OCI-LY1 (cell line): ENCODE measurements at regions not wholly inside any gene's neighbourhood (a gene's known extent, or its start where the extent isn't known, plus 50 kb on each side); places are given as distances from the start of the nearest gene placed in this dataset.

Experiments
- H2AFZ ChIP-seq: fragments of 200-600 bp; sonication (generic), shearing (Covaris generic); 2 replicates; pipeline ENCODE4 v1.6.0; 2014; ENCODE audit warnings: antibody characterized with exemption, mild to moderate bottlenecking, low read length
- H3F3A ChIP-seq: fragments of 200-600 bp; sonication (generic), shearing (Covaris generic); 2 replicates; pipeline ENCODE4 v1.6.0; 2014; ENCODE audit warnings: mild to moderate bottlenecking, antibody characterized with exemption, low read length, moderate library complexity; ENCODE audit not compliant: insufficient read depth
- H3K27ac ChIP-seq: fragments of 200-600 bp; sonication (generic); 2 replicates; pipeline ENCODE4 v1.5.1; 2014; ENCODE audit warnings: low read length, mixed run types, mild to moderate bottlenecking, low read depth; ENCODE audit not compliant: poor library complexity, severe bottlenecking
- H3K27me3 ChIP-seq: fragments of 200-600 bp; sonication (generic); 2 replicates; pipeline ENCODE4 v1.6.0; 2014; ENCODE audit warnings: antibody characterized with exemption, mild to moderate bottlenecking, low read length, moderate library complexity; ENCODE audit not compliant: insufficient read depth
- H3K36me3 ChIP-seq: fragments of 200-600 bp; sonication (generic); 2 replicates; pipeline ENCODE4 v1.6.1; 2014; ENCODE audit warnings: mild to moderate bottlenecking, antibody characterized with exemption, low read length, moderate library complexity, mixed read lengths; ENCODE audit not compliant: insufficient read depth
- H3K4me1 ChIP-seq: fragments of 200-600 bp; sonication (generic); 2 replicates; pipeline ENCODE4 v1.5.1; 2014; ENCODE audit warnings: mild to moderate bottlenecking, low read length, moderate library complexity; ENCODE audit not compliant: insufficient read depth, severe bottlenecking
- H3K4me2 ChIP-seq: fragments of 200-600 bp; sonication (generic), shearing (Covaris generic); 2 replicates; pipeline ENCODE4 v1.6.1; 2014; ENCODE audit warnings: low read length
- H3K4me3 ChIP-seq: fragments of 200-600 bp; sonication (generic); 2 replicates; pipeline ENCODE4 v1.5.1; 2014; ENCODE audit warnings: low read length, low read depth, mild to moderate bottlenecking, mixed read lengths; ENCODE audit not compliant: poor library complexity, severe bottlenecking
- H3K79me2 ChIP-seq: fragments of 200-600 bp; shearing (Covaris generic); 2 replicates; pipeline ENCODE4 v1.6.1; 2016; ENCODE audit warnings: mixed run types, low read length, mixed read lengths; ENCODE audit not compliant: insufficient read depth
- H3K9ac ChIP-seq: fragments of 200-600 bp; sonication (generic), shearing (Covaris generic); 2 replicates; pipeline ENCODE4 v1.6.1; 2014; ENCODE audit warnings: mild to moderate bottlenecking, low read length, mixed read lengths
- H3K9me2 ChIP-seq: fragments of 200-600 bp; sonication (generic), shearing (Covaris generic); 2 replicates; pipeline ENCODE4 v1.6.1; 2014; ENCODE audit warnings: low read depth, mild to moderate bottlenecking, low read length, mixed read lengths
- H3K9me3 ChIP-seq: fragments of 200-600 bp; shearing (Covaris generic); 2 replicates; pipeline ENCODE4 v1.6.1; 2014; ENCODE audit warnings: low read length, mixed read lengths
- H4K20me1 ChIP-seq: fragments of 200-600 bp; sonication (generic), shearing (Covaris generic); 2 replicates; pipeline ENCODE4 v1.6.0; 2016; ENCODE audit warnings: mild to moderate bottlenecking, low read length; ENCODE audit not compliant: insufficient read depth
- EZH2 ChIP-seq: fragments of 200-600 bp; sonication (generic), shearing (Covaris generic); IDR thresholded peaks from 2 replicates; pipeline ENCODE4 v1.8.0; 2017; ENCODE audit warnings: borderline replicate concordance, mixed run types, mild to moderate bottlenecking, antibody characterized with exemption, low read length, moderate library complexity, mixed read lengths
- TF ChIP-seq, protein P1 (sequence below): fragments of 200-600 bp; sonication (generic), shearing (Covaris generic); IDR thresholded peaks from 2 replicates; pipeline ENCODE4 v1.5.1; 2017; ENCODE audit warnings: mild to moderate bottlenecking, antibody characterized with exemption, low read length, moderate library complexity, mixed read lengths

- Histone ChIP-seq H3K36me3 (no peaks in the 10 kb centered on the region), H3K4me3 (no peak overlapping the region), H3K9ac (no peak overlapping the region), H3K9me2 (no peaks in the 10 kb centered on the region), H3F3A (no peaks in the 10 kb centered on the region), H3K27me3 (no peaks in the 10 kb centered on the region), H3K27ac (no peak overlapping the region), H3K79me2 (no peaks in the 10 kb centered on the region), H2AFZ (no peak overlapping the region), H3K9me3 (no peaks in the 10 kb centered on the region), H3K4me1 (no peaks in the 10 kb centered on the region), H4K20me1 (no peaks in the 10 kb centered on the region), H3K4me2 (no peak overlapping the region)
- TF ChIP-seq, protein P1, sequence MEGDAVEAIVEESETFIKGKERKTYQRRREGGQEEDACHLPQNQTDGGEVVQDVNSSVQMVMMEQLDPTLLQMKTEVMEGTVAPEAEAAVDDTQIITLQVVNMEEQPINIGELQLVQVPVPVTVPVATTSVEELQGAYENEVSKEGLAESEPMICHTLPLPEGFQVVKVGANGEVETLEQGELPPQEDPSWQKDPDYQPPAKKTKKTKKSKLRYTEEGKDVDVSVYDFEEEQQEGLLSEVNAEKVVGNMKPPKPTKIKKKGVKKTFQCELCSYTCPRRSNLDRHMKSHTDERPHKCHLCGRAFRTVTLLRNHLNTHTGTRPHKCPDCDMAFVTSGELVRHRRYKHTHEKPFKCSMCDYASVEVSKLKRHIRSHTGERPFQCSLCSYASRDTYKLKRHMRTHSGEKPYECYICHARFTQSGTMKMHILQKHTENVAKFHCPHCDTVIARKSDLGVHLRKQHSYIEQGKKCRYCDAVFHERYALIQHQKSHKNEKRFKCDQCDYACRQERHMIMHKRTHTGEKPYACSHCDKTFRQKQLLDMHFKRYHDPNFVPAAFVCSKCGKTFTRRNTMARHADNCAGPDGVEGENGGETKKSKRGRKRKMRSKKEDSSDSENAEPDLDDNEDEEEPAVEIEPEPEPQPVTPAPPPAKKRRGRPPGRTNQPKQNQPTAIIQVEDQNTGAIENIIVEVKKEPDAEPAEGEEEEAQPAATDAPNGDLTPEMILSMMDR = no peak
Observed at GRCh38 chr4:140213116-140213515, 59.1 kb upstream of the MAML3 start.

- no peaks in the 10 kb centered on the region for H4K20me1 ChIP-seq
- H3K27ac ChIP-seq = no peak overlapping the region
- H3K27me3 ChIP-seq = no peaks in the 10 kb centered on the region
- H3K9me3 ChIP-seq = no peaks in the 10 kb centered on the region
- no peaks in the 10 kb centered on the region for H3K9me2 ChIP-seq
- H3K4me1 ChIP-seq = no peaks in the 10 kb centered on the region
- no peaks in the 10 kb centered on the region for H3K36me3 ChIP-seq
- no peak overlapping the region for H3K4me3 ChIP-seq
- H3K4me2 ChIP-seq = no peak overlapping the region
- no peaks in the 10 kb centered on the region for H3F3A ChIP-seq
- H2AFZ ChIP-seq = no peak overlapping the region
- no peak overlapping the region for H3K9ac ChIP-seq
- H3K79me2 ChIP-seq = no peaks in the 10 kb centered on the region
- no peak for TF ChIP-seq EZH2
- TF ChIP-seq, protein P1 = no peak
Observed at GRCh38 chr4:140212646-140213045, 58.7 kb upstream of the MAML3 start.

DNA sequence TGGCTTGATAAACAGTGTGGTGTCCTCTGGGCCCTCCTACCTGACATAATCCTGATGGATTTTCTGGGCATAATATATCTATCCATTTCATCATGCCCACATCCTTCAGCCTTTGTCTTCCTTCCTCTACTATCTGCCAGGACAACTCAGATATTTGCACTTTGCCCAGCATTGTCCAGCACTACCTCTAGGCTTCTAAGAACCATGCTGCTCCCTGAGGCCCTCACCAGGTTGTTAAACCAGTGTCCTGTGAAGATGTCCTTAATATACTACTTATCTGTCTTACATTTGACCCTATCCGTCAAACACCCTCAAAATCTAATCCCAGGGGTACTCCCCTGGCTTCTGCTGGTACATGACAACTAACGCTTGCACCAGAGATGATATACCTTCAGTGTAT is 58.2 kb upstream of the MAML3 start:
- no peaks in the 10 kb centered on the region for H3K9me2 ChIP-seq
- no peak overlapping the region for H3K4me2 ChIP-seq
- no peaks in the 10 kb centered on the region for H3F3A ChIP-seq
- no peak overlapping the region for H3K4me3 ChIP-seq
- no peak overlapping the region for H2AFZ ChIP-seq
- no peaks in the 10 kb centered on the region for H3K79me2 ChIP-seq
- no peak for TF ChIP-seq EZH2
- TF ChIP-seq, protein P1 = no peak
- H3K4me1 ChIP-seq = no peaks in the 10 kb centered on the region
- H3K36me3 ChIP-seq = no peaks in the 10 kb centered on the region
- no peaks in the 10 kb centered on the region for H3K27me3 ChIP-seq
- no peaks in the 10 kb centered on the region for H3K9me3 ChIP-seq
- no peak overlapping the region for H3K27ac ChIP-seq
- H3K9ac ChIP-seq = no peak overlapping the region
- H4K20me1 ChIP-seq = no peaks in the 10 kb centered on the region
